Large intestine (tissue), 3 donors: ENCODE measurements at regions not wholly inside any gene's neighbourhood (a gene's known extent, or its start where the extent isn't known, plus 50 kb on each side); places are given as distances from the start of the nearest gene placed in this dataset.
A peak's percentile ranks its signal among the peaks of the same experiment; 100 is the strongest.

Experiments used
- DNase-seq, 2 donors: peaks; one replicate each; pipeline versions ENCODE4 v3.0.0 to v3.0.0-alpha.2; 2013
- H3K27ac ChIP-seq: one replicate; pipeline ENCODE4 v1.5.1; 2013; ENCODE audit warnings: low read length
- H3K27me3 ChIP-seq: 2 replicates; pipeline ENCODE4 v1.6.1; 2013; ENCODE audit warnings: low read length; ENCODE audit not compliant: control insufficient read depth, insufficient read depth
- H3K36me3 ChIP-seq: 2 replicates; pipeline ENCODE4 v1.6.1; 2013; ENCODE audit warnings: low read length; ENCODE audit not compliant: control insufficient read depth, insufficient read depth
- H3K4me1 ChIP-seq: one replicate; pipeline ENCODE4 v1.6.1; 2013; ENCODE audit warnings: low read length; ENCODE audit not compliant: control insufficient read depth, insufficient read depth
- H3K4me3 ChIP-seq: one replicate; pipeline ENCODE4 v1.5.1; 2013; ENCODE audit warnings: low read length
- H3K9me3 ChIP-seq: one replicate; pipeline ENCODE4 v1.6.1; 2013; ENCODE audit warnings: mild to moderate bottlenecking, low read depth, low read length, moderate library complexity; ENCODE audit not compliant: control insufficient read depth
- WGBS: methylation state at CpG from one replicate; pipeline ENCODE4 v1.1.5; 2013; ENCODE audit warnings: low lambda C conversion rate; ENCODE audit not compliant: insufficient coverage; 5-methylcytosine and 5-hydroxymethylcytosine counted together

DNA sequence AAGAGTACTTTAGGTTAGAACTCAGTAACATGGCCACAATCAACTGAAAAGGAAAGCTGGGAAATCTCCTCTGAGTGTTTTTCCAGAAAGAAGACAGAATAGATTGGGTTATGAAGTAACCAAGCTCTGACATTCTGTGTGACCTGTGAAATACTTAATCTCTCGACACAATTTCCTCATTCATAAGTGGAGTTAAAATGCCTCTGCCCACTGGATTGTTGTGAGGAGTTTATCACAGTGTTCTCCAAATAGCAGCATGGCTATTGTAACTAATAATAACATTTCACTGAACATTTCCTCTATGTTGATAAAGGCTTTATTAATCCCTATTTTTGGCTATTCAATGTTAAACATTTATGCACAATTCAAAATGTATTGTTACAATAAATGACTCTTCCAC lies 311.0 kb downstream of the GABRB2 start:
- no peak for DNase-seq

GRCh38 chr5:161233553-161233952 lies 313.0 kb downstream of the GABRB2 start:
- Histone ChIP-seq H3K27ac (no peak overlapping the region), H3K4me3 (no peak overlapping the region), H3K4me1 (no peaks in the 10 kb centered on the region), H3K27me3 (no peaks in the 10 kb centered on the region), H3K36me3 (no peaks in the 10 kb centered on the region), H3K9me3 (no peaks in the 10 kb centered on the region)
- DNase-seq = no peak
- WGBS = 100% methylated on average over 1 of the region's 1 CpG

More for the DNA sequence above, 311.0 kb downstream of the GABRB2 start:
- H3K4me1 ChIP-seq = no peaks in the 10 kb centered on the region
- no peaks in the 10 kb centered on the region for H3K36me3 ChIP-seq
- H3K27ac ChIP-seq = no peak overlapping the region
- no peaks in the 10 kb centered on the region for H3K9me3 ChIP-seq
- WGBS = no CpG with 5 or more reads among the region's 1 CpG
- no peaks in the 10 kb centered on the region for H3K27me3 ChIP-seq
- H3K4me3 ChIP-seq = no peak overlapping the region

- WGBS = no CpG with 5 or more reads among the region's 3 CpGs
- no peaks in the 10 kb centered on the region for H3K4me1 ChIP-seq
- H3K27me3 ChIP-seq = no peaks in the 10 kb centered on the region
- H3K27ac ChIP-seq = no peak overlapping the region
- no peaks in the 10 kb centered on the region for H3K36me3 ChIP-seq
- no peaks in the 10 kb centered on the region for H3K9me3 ChIP-seq
- no peak overlapping the region for H3K4me3 ChIP-seq
- DNase-seq = peak; percentile 54 to 81
Observed at GRCh38 chr5:161230221-161230620, 316.3 kb downstream of the GABRB2 start.

- H3K27ac ChIP-seq = no peak overlapping the region
- H3K27me3 ChIP-seq = no peaks in the 10 kb centered on the region
- H3K9me3 ChIP-seq = peaks cover 5% of the 10 kb centered on the region
- no peak overlapping the region for H3K4me3 ChIP-seq
- no peaks in the 10 kb centered on the region for H3K36me3 ChIP-seq
- no CpG with 5 or more reads among the region's 4 CpGs for WGBS
- H3K4me1 ChIP-seq = no peaks in the 10 kb centered on the region
- no peak for DNase-seq
Observed at GRCh38 chr5:161219816-161220215, 326.7 kb downstream of the GABRB2 start.

GRCh38 chr5:161216877-161217276 lies 329.6 kb downstream of the GABRB2 start:
- Histone ChIP-seq H3K4me3 (no peak overlapping the region), H3K36me3 (no peaks in the 10 kb centered on the region), H3K27me3 (no peaks in the 10 kb centered on the region), H3K4me1 (no peaks in the 10 kb centered on the region), H3K9me3 (peaks cover under 1% of the 10 kb centered on the region), H3K27ac (no peak overlapping the region)
- DNase-seq = no peak
- no CpG with 5 or more reads among the region's 3 CpGs for WGBS

DNA sequence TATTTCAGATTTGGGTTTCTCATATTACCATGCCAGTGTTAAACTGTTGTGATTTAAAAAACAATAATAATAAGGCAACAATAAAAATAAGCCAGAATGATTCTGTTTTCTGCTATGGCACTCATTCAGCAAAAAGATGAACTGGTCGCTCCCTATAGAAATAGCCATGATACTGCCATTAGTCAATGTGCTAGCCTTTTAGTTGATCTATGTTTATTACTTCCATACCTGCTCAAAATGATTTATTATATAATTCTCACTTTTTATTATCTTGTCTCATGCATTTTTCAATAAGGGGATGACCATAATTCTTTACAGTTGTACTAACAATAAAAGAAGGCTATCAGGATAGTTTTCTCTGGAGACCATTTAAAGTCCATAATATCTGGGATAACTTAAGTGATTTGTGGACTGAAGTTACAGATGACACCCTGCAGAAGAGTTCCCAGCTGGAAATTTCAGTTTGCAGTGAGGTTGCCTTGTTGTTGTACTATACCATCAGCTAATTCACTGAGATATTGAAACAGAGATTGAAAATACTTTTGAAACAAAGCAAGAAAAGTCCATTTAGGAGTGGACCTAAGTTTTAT lies 334.3 kb downstream of the GABRB2 start:
- Histone ChIP-seq H3K27me3 (no peaks in the 10 kb centered on the region), H3K36me3 (no peaks in the 10 kb centered on the region), H3K4me3 (no peak overlapping the region), H3K9me3 (no peaks in the 10 kb centered on the region), H3K27ac (no peak overlapping the region), H3K4me1 (no peaks in the 10 kb centered on the region)
- WGBS = no CpG with 5 or more reads among the region's 1 CpG
- DNase-seq = no peak

DNA sequence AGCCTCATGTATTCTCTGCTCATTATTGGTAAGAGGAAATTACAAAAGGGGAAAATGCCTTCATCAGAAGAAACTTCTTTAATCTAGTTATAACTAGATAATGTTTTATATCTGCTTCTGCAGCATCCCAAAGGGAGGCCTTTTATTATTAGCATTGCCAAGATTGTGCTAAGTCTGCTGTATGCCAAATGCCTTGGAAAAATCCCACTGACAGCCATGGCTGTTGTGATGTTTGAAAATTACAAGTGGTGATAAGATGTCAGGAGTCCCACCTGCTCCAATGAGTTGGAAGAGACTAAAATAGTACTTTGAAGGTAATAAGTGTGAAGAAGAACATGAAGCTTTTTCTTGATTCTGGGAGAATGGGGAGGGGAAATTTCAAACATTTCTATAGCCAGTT lies 345.0 kb downstream of the GABRB2 start:
- Histone ChIP-seq H3K9me3 (no peaks in the 10 kb centered on the region), H3K27me3 (no peaks in the 10 kb centered on the region), H3K4me3 (no peak overlapping the region), H3K27ac (no peak overlapping the region), H3K36me3 (no peaks in the 10 kb centered on the region), H3K4me1 (no peaks in the 10 kb centered on the region)
- DNase-seq = no peak

DNA sequence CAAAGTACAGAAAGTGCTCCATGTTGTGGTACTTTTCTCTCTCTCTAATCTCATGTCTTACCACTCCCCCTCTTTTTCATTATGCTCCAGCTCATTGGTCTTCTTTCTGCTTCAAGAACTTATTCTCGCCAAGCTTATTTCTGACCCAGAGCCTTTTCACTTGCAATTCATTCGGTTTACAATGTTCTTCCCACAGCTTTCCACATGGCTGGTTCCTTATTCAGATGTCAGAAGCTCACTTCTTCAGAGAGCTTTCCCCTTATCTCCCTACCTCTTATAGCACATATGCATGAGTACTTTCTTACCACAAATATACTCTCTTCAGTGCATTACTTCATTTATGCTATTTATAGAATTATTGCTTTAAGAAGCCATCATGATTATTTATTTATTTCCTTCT lies 338.8 kb upstream of the ATP10B start:
- no peak overlapping the region for H3K4me3 ChIP-seq
- H3K27ac ChIP-seq = no peak overlapping the region
- H3K9me3 ChIP-seq = no peaks in the 10 kb centered on the region
- no peak for DNase-seq
- H3K4me1 ChIP-seq = no peaks in the 10 kb centered on the region
- WGBS = 100% methylated on average over 1 of the region's 2 CpGs
- H3K36me3 ChIP-seq = no peaks in the 10 kb centered on the region
- H3K27me3 ChIP-seq = no peaks in the 10 kb centered on the region

GRCh38 chr5:161190086-161190485 lies 338.1 kb upstream of the ATP10B start:
- no peak overlapping the region for H3K4me3 ChIP-seq
- H3K9me3 ChIP-seq = no peaks in the 10 kb centered on the region
- no peaks in the 10 kb centered on the region for H3K36me3 ChIP-seq
- WGBS = no CpG with 5 or more reads among the region's 3 CpGs
- H3K27me3 ChIP-seq = no peaks in the 10 kb centered on the region
- no peak for DNase-seq
- no peaks in the 10 kb centered on the region for H3K4me1 ChIP-seq
- H3K27ac ChIP-seq = no peak overlapping the region

DNA sequence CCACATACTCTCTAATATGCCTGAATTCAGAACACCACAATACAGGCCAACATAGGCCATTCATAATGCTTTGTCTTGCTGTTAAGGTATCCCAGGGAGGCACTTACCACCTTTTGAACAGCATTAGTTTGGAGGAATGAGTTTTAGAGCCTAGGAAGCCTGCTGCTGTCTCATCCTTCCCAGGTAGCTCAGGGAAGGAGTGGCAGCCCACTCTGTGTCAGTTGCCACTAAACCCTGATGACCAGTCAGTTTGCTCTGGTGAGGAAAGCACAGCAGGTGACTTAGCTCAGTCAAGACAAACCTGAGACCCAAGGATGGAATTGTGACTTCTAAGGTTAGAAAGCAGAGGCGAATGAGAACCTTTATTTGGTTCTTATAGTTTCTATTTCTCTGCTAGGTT lies 337.4 kb upstream of the ATP10B start:
- no peak for DNase-seq
- no peak overlapping the region for H3K4me3 ChIP-seq
- no peaks in the 10 kb centered on the region for H3K36me3 ChIP-seq
- H3K4me1 ChIP-seq = no peaks in the 10 kb centered on the region
- WGBS = no CpG with 5 or more reads among the region's 1 CpG
- no peaks in the 10 kb centered on the region for H3K27me3 ChIP-seq
- H3K9me3 ChIP-seq = no peaks in the 10 kb centered on the region
- no peak overlapping the region for H3K27ac ChIP-seq

DNA sequence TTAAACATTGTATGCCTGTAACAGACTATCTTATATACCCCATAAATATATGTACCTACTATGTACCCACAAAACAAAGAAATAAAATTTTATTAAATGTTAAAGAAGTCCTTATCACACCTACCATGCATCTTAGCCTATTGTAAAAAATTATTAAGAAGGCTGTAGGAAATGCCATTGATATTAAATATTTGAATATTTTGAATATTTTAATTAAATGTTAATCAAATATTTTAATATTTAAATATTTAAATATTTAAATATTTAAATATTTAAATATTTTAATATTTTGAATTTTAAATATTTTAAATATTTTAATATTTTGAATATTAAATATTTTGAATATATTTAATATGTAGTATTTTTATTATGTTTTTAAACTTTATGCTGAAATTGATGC lies 331.5 kb upstream of the ATP10B start:
- no peaks in the 10 kb centered on the region for H3K4me1 ChIP-seq

More for the DNA sequence above, 331.5 kb upstream of the ATP10B start:
- no peak for DNase-seq
- H3K36me3 ChIP-seq = no peaks in the 10 kb centered on the region
- H3K27ac ChIP-seq = no peak overlapping the region
- H3K27me3 ChIP-seq = no peaks in the 10 kb centered on the region
- no peak overlapping the region for H3K4me3 ChIP-seq
- no peaks in the 10 kb centered on the region for H3K9me3 ChIP-seq
